SH-SY5Y (cell line): ENCODE measurements at regions not wholly inside any gene's neighbourhood (a gene's known extent, or its start where the extent isn't known, plus 50 kb on each side); places are given as distances from the start of the nearest gene placed in this dataset.

ENCODE experiments used
- GATA2 ChIP-seq: IDR thresholded peaks from 2 replicates; pipeline ENCODE4 v1.6.1; 2011; ENCODE audit warnings: mild to moderate bottlenecking, low read depth, low read length
- GATA3 ChIP-seq: IDR thresholded peaks from 2 replicates; pipeline ENCODE4 v1.6.1; 2011; ENCODE audit warnings: low read depth, mild to moderate bottlenecking, low read length, moderate library complexity

DNA sequence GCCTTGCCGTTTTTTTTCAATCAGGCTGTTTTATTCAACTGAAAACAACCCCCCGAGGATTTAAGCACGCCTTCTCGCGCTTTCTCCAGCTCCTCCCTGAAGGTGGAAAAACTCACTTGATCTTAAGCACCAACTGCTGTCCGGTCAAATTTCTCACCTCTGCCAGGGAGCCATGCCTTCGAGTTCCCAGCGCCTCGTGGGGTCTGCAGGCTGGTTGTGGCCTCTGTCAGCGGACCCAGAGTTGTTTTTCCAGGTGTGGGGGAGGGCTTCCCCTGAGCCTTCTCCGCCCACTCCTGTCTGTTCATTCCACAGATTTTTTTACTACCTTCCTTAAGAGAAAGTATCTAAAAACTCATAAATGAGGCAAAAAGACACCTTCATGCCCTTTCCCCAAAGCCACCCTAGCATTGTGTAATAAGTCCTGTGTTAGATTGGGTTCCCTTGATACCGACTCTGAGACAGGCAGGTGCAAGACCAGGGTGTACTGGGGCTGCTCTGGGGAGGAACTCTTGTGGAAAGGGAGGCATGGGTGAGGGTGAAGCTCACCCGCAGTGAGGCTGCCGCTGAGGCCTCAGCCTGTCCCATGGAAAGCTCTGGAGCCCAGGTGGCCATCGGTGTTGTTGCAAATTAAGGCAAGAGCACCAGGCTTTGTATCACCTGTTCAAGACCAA lies 101.6 kb downstream of the AXIN2 start:
- TF ChIP-seq GATA2 (no peak), GATA3 (no peak)
